Stimulated activated CD8-positive, alpha-beta memory T cell treated with anti-CD3 and anti-CD28 coated beads, Interleukin-7, amount 100 ng/mL, for 48 hours (primary cell): ENCODE measurements at regions not wholly inside any gene's neighbourhood (a gene's known extent, or its start where the extent isn't known, plus 50 kb on each side); places are given as distances from the start of the nearest gene placed in this dataset.

Experiments used
- DNase-seq, 2 donors: peaks; one replicate each; pipeline ENCODE4 v3.0.0-alpha.2; 2020; ENCODE audit warnings: low read depth in 1 of 2; ENCODE audit errors: extremely low read depth in 1 of 2

DNA sequence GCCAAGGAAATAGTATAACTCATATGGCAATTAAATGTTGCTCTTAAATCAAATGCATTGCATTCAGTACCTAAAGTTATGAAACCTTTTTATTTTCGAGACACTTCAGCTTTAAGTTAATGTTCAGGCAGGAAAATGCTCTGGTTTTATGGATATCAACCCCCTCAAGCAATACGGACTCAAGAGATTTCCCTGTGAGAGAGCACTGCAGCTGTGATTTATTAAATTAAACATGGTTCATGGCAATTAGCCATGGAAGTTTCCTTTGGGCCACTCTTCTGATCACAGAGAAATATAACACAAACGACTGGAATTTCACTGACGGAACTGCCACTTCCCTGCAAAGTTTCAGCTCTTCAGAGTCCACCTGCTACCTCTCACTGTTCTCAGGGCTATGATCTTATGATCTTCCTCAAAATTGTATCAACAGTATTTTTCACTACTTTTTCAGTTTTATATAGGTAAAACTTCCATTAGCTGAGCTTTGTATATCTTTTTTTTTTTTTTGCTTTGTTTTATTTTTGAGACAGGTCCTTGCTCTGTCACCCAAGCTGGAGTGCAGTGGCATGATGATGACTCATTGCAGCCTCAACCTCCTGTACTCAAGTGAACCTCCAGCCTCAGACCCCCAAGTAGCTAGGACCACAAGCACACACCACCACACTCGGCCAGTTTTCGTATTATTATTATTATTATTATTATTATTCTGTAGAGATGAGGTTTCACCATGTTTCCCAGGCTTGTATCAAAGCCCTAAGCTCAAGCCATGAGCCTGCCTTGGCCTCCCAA lies 923.1 kb upstream of the TMPRSS15 start:
- DNase-seq: no peak

DNA sequence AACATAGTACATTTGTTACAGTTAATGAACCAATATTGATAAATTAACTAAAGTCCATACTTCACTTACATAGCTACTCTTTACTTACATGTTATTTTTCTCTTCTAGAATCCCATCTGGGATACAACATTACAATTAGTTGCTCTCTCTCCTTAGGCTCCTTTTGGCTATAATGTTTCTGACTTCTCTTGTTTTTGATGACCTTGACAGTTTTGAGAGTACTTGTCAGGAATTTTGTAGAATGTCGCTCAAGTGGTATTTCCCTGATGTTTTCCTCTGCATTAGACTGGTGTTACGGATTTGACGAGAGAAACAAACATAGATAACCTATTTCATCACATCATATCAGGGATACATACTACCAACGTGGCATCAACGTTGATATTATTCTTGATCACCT lies 925.4 kb upstream of the TMPRSS15 start:
- DNase-seq: no peak

- no peak for DNase-seq
Measured at GRCh38 chr21:19340303-19340702, 936.7 kb upstream of the TMPRSS15 start.

- no peak for DNase-seq
Measured at GRCh38 chr21:19340954-19341353, 937.4 kb upstream of the TMPRSS15 start.

DNA sequence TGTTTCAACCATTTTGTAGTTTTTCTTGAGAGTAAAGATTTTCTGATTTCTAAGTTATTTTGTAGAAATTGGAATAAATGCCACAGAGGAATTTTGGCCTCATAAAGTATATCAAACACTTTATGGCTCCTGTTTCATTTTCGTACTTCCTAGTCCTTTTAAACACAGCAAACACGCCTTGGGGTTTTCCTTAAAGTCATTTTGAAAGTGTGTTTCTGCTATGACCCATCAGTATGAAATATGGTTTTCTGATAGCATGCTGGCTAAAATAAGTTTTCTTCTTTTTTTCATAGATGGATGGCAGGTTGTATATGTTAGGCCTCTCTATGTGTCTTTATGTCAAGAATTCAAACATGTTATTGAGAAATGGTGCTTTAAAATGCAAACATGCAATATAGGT lies 940.1 kb upstream of the TMPRSS15 start:
- no peak for DNase-seq

- no peak for DNase-seq
Measured at GRCh38 chr21:19350286-19350685, 946.7 kb upstream of the TMPRSS15 start.

GRCh38 chr21:19353256-19353655 lies 949.7 kb upstream of the TMPRSS15 start:
- no peak for DNase-seq

GRCh38 chr21:19368944-19369343 lies 965.4 kb upstream of the TMPRSS15 start:
- DNase-seq: no peak

GRCh38 chr21:19392390-19392789 lies 988.8 kb upstream of the TMPRSS15 start:
- DNase-seq: no peak

DNA sequence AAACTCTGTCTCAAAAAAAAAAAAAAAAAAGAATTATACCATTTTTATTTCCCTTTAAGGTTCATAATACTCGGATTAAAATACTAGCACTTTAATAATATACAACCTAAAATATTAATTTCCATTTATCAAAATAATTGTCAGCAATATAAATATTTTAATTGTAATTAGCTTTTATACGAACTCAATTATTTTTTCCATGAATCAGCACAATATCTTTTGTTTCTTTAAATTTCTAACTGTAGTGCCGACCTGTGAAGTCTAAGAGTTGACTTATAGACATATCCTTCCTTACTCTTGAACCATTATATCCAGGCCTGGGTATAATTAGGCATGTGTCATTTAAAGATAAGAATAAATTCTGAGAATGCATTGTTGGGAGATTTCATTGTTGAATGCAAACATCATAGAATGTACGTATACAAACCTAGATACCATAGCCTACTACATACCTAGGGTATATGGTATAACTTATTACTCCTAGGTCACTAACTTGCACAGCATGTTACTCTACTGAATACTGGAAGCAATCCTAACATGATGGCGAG lies 996.7 kb upstream of the TMPRSS15 start:
- DNase-seq: no peak

DNA sequence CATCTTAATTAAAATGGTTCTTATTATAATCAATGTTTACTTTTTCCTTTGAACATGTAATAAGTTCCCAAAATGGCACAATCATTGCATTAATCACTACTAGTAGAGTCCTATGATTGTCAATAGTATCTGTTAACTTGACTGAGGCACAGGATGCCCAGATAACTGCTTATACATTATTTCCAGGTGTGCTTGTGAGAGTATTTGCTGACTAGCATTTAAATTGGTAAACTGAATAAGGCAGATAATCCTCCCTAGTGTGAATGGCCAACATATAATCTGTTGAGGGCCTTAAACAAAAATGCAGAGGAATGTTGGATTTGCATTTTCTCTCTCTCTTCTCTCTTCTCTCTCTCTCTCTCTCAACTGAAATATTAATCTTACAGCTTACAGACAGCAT lies 999.3 kb upstream of the TMPRSS15 start:
- DNase-seq: no peak

GRCh38 chr21:19405326-19405725 lies 1001.7 kb upstream of the TMPRSS15 start:
- DNase-seq: no peak

DNA sequence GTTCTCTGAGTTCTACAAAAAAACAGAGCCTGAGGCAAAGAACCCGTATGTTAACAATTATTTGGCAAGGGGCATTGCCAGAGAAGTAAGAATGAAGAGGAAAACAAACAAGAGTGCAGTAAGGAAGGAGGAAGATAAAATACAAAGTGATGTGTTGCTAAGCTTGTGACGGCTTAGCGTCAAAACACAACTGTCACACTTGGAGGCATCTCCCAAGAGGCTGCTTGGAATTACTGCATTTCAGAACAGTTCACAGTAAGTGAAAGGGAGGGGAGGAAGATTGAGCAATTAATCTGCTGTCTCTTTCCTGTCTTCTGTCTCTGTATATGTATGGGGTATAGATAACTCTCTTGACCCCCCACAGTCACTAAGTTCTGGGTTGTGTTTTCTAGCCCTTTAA lies 1017.0 kb upstream of the TMPRSS15 start:
- no peak for DNase-seq

DNA sequence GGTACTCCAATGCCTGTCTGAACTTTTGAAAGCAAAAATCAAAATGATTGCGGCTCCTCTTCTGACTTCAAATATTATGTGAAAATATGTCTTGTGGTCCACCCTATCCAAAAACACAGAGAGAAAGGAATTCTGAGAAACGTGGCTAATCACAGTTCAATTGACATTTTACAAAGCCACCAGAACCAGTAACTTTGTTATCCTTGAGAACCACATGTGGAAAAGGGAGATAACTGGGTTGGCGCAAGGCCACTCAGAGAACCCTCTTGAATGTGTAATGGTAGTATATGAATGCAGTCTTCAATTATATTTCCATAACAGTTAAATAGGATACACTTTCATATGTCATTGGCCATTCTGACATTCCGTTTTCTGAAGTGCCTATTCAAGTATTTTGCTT lies 1030.0 kb upstream of the TMPRSS15 start:
- no peak for DNase-seq

DNA sequence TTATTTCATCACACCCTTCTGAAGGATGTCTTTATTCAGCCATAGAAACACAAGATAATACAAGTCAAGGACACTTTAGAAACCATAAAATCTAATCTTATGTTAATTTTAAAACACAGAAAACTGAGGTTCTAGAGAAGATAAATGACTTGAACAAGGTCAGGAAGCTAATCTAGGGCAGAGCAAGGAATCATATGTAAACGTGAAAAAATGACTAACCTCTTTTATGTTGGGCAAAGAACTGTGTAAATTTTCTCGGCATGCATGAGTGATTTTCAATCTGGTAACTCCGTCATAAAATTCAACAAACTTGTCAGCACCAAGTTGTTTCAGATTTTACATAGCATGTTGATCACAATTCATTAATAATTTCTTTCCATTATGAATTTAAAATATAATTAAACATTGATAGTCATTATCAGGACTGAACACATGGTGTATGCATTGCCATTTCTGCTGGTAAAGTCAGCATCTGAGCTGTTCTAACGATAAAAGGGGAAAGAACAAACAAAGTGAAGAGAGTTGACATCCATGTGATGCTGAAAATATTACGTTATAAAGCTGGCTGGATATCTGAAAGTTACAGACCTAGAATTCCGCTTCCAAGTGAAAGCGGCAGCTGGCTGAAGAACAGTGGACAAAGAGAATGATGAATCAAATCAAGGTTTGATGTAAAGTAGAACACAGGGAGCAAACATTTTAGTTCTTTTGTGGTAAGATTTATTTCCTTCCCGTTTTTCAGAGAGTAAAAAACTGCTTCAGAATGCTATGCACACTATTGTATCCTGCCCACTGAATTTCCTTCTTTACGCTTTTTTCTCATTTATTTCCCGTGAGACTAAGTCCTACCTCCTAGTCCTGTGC lies 1037.4 kb upstream of the TMPRSS15 start:
- no peak for DNase-seq

- no peak for DNase-seq
Measured at GRCh38 chr21:19458295-19458694, 1054.7 kb upstream of the TMPRSS15 start.

DNA sequence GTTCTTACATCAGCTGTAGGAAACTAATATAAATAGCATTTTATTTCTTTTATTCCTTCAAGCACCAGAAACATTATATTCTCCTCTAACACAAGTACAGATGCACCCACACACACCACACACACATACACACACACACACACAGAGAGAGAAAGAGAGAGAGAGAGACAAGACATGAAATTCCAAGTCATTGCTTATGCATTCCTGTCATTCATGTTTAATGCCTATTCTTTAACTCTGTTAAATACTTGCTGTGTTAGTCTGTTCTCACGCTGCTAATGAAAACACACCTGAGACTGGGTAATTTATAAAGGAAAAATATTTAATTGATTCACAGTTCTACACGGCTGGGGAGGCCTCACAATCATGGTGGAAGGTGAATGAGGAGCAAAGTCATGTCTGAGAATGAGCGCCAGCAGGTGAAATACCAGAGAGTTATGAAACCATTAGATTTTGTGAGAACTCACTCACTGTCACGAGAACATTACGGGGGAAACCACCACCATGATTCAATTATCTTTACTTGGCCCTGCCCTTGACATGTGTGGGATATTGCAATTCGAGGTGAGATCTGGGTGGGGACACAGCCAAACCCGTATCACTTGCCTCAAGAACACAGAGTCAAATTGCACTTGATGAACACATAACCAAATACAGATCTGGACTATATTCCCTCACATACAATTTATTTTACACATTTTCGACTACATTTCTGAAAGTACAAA lies 1058.1 kb upstream of the TMPRSS15 start:
- no peak for DNase-seq

GRCh38 chr21:19463966-19464365 lies 1060.4 kb upstream of the TMPRSS15 start:
- DNase-seq: no peak

GRCh38 chr21:19468991-19469715 lies 1065.6 kb upstream of the TMPRSS15 start:
- no peak for DNase-seq

GRCh38 chr21:19475525-19475924 lies 1071.9 kb upstream of the TMPRSS15 start:
- no peak for DNase-seq

- DNase-seq: no peak
Measured at GRCh38 chr21:19489930-19490329, 1086.3 kb upstream of the TMPRSS15 start.
